Activated naive CD8-positive, alpha-beta T cell (primary cell): ENCODE measurements at regions not wholly inside any gene's neighbourhood (a gene's known extent, or its start where the extent isn't known, plus 50 kb on each side); places are given as distances from the start of the nearest gene placed in this dataset.

Experiments
- H3K27ac Mint-ChIP-seq: one replicate; pipeline ENCODE4 v1.8.0; 2021; ENCODE audit warnings: mixed read lengths
- H3K27me3 Mint-ChIP-seq: one replicate; pipeline ENCODE4 v1.8.0; 2021; ENCODE audit warnings: mixed read lengths
- H3K36me3 Mint-ChIP-seq: one replicate; pipeline ENCODE4 v1.8.0; 2021; ENCODE audit warnings: mixed read lengths
- H3K4me1 Mint-ChIP-seq: one replicate; pipeline ENCODE4 v1.8.0; 2021; ENCODE audit warnings: low read depth, mixed read lengths
- H3K4me3 Mint-ChIP-seq: one replicate; pipeline ENCODE4 v1.8.0; 2021; ENCODE audit warnings: mild to moderate bottlenecking, mixed read lengths
- H3K9me3 Mint-ChIP-seq: one replicate; pipeline ENCODE4 v1.8.0; 2021; ENCODE audit warnings: low read depth, mixed read lengths

GRCh38 chr2:157087373-157088002 lies 170.0 kb upstream of the GALNT5 start:
- Mint-ChIP-seq H3K4me1 (no peaks in the 10 kb centered on the region), H3K4me3 (no peak overlapping the region), H3K27me3 (no peaks in the 10 kb centered on the region), H3K9me3 (no peaks in the 10 kb centered on the region), H3K36me3 (no peaks in the 10 kb centered on the region), H3K27ac (no peak overlapping the region)

- Mint-ChIP-seq H3K27me3 (no peaks in the 10 kb centered on the region), H3K36me3 (no peaks in the 10 kb centered on the region), H3K4me3 (no peak overlapping the region), H3K27ac (no peak overlapping the region), H3K4me1 (no peaks in the 10 kb centered on the region), H3K9me3 (peaks cover 9% of the 10 kb centered on the region)
Measured at GRCh38 chr2:157093666-157094065, 163.8 kb upstream of the GALNT5 start.

GRCh38 chr2:157105372-157105771 lies 152.1 kb upstream of the GALNT5 start:
- no peaks in the 10 kb centered on the region for H3K4me1 Mint-ChIP-seq
- peaks cover 18% of the 10 kb centered on the region for H3K9me3 Mint-ChIP-seq
- H3K27ac Mint-ChIP-seq: no peak overlapping the region
- peaks cover 2% of the 10 kb centered on the region for H3K36me3 Mint-ChIP-seq
- H3K27me3 Mint-ChIP-seq: peaks cover 5% of the 10 kb centered on the region
- H3K4me3 Mint-ChIP-seq: no peak overlapping the region

GRCh38 chr2:157106950-157107349 lies 150.6 kb upstream of the GALNT5 start:
- peaks cover 30% of the 10 kb centered on the region for H3K9me3 Mint-ChIP-seq
- no peak overlapping the region for H3K27ac Mint-ChIP-seq
- H3K4me3 Mint-ChIP-seq: no peak overlapping the region
- peaks cover 2% of the 10 kb centered on the region for H3K36me3 Mint-ChIP-seq
- no peaks in the 10 kb centered on the region for H3K4me1 Mint-ChIP-seq
- peaks cover 3% of the 10 kb centered on the region for H3K27me3 Mint-ChIP-seq

GRCh38 chr2:157107460-157107859 lies 150.0 kb upstream of the GALNT5 start:
- Mint-ChIP-seq H3K9me3 (peaks cover 30% of the 10 kb centered on the region), H3K4me3 (no peak overlapping the region), H3K36me3 (peaks cover 2% of the 10 kb centered on the region), H3K4me1 (no peaks in the 10 kb centered on the region), H3K27me3 (peaks cover 3% of the 10 kb centered on the region), H3K27ac (no peak overlapping the region)

- no peak overlapping the region for H3K27ac Mint-ChIP-seq
- no peak overlapping the region for H3K4me3 Mint-ChIP-seq
- peaks cover 3% of the 10 kb centered on the region for H3K27me3 Mint-ChIP-seq
- H3K36me3 Mint-ChIP-seq: peaks cover 2% of the 10 kb centered on the region
- H3K4me1 Mint-ChIP-seq: no peaks in the 10 kb centered on the region
- peaks cover 35% of the 10 kb centered on the region for H3K9me3 Mint-ChIP-seq
Measured at GRCh38 chr2:157107877-157108276, 149.6 kb upstream of the GALNT5 start.

GRCh38 chr2:157122776-157123175 lies 134.7 kb upstream of the GALNT5 start:
- Mint-ChIP-seq H3K4me1 (no peaks in the 10 kb centered on the region), H3K4me3 (no peak overlapping the region), H3K27ac (no peak overlapping the region), H3K36me3 (no peaks in the 10 kb centered on the region), H3K9me3 (no peaks in the 10 kb centered on the region), H3K27me3 (peaks cover 3% of the 10 kb centered on the region)

- Mint-ChIP-seq H3K9me3 (no peaks in the 10 kb centered on the region), H3K36me3 (no peaks in the 10 kb centered on the region), H3K4me3 (no peak overlapping the region), H3K27me3 (peaks cover 6% of the 10 kb centered on the region), H3K4me1 (no peaks in the 10 kb centered on the region), H3K27ac (no peak overlapping the region)
Measured at GRCh38 chr2:157124731-157125130, 132.8 kb upstream of the GALNT5 start.

- Mint-ChIP-seq H3K36me3 (no peaks in the 10 kb centered on the region), H3K27me3 (peaks cover 6% of the 10 kb centered on the region), H3K27ac (no peak overlapping the region), H3K4me1 (no peaks in the 10 kb centered on the region), H3K4me3 (no peak overlapping the region), H3K9me3 (no peaks in the 10 kb centered on the region)
Measured at GRCh38 chr2:157125685-157126084, 131.8 kb upstream of the GALNT5 start.

GRCh38 chr2:157127249-157128012 lies 130.1 kb upstream of the GALNT5 start:
- H3K36me3 Mint-ChIP-seq: no peaks in the 10 kb centered on the region
- H3K9me3 Mint-ChIP-seq: peaks cover 6% of the 10 kb centered on the region
- H3K4me1 Mint-ChIP-seq: no peaks in the 10 kb centered on the region
- H3K4me3 Mint-ChIP-seq: no peak overlapping the region
- no peak overlapping the region for H3K27ac Mint-ChIP-seq
- H3K27me3 Mint-ChIP-seq: peaks cover 6% of the 10 kb centered on the region

- Mint-ChIP-seq H3K4me1 (no peaks in the 10 kb centered on the region), H3K9me3 (no peaks in the 10 kb centered on the region), H3K36me3 (no peaks in the 10 kb centered on the region), H3K4me3 (no peak overlapping the region), H3K27me3 (peaks cover 12% of the 10 kb centered on the region), H3K27ac (no peak overlapping the region)
Measured at GRCh38 chr2:157143901-157144300, 113.6 kb upstream of the GALNT5 start.

GRCh38 chr2:157149270-157149669 lies 108.2 kb upstream of the GALNT5 start:
- no peak overlapping the region for H3K4me3 Mint-ChIP-seq

GRCh38 chr2:157150747-157151146 lies 106.8 kb upstream of the GALNT5 start:
- Mint-ChIP-seq H3K4me3 (no peak overlapping the region), H3K36me3 (no peaks in the 10 kb centered on the region), H3K27ac (no peak overlapping the region), H3K27me3 (peaks cover 5% of the 10 kb centered on the region), H3K4me1 (no peaks in the 10 kb centered on the region), H3K9me3 (no peaks in the 10 kb centered on the region)

More at GRCh38 chr2:157149270-157149669, 108.2 kb upstream of the GALNT5 start:
- H3K27me3 Mint-ChIP-seq: peaks cover 7% of the 10 kb centered on the region
- H3K36me3 Mint-ChIP-seq: no peaks in the 10 kb centered on the region
- H3K27ac Mint-ChIP-seq: no peak overlapping the region
- no peaks in the 10 kb centered on the region for H3K9me3 Mint-ChIP-seq
- no peaks in the 10 kb centered on the region for H3K4me1 Mint-ChIP-seq

GRCh38 chr2:157152362-157152761 lies 105.1 kb upstream of the GALNT5 start:
- Mint-ChIP-seq H3K9me3 (no peaks in the 10 kb centered on the region), H3K36me3 (no peaks in the 10 kb centered on the region), H3K27me3 (peaks cover 5% of the 10 kb centered on the region), H3K27ac (no peak overlapping the region), H3K4me3 (no peak overlapping the region), H3K4me1 (no peaks in the 10 kb centered on the region)

GRCh38 chr2:157155992-157156391 lies 101.5 kb upstream of the GALNT5 start:
- Mint-ChIP-seq H3K27me3 (peaks cover 8% of the 10 kb centered on the region), H3K36me3 (no peaks in the 10 kb centered on the region), H3K9me3 (no peaks in the 10 kb centered on the region), H3K27ac (no peak overlapping the region), H3K4me3 (no peak overlapping the region), H3K4me1 (no peaks in the 10 kb centered on the region)

- Mint-ChIP-seq H3K9me3 (no peaks in the 10 kb centered on the region), H3K27ac (no peak overlapping the region), H3K4me3 (no peak overlapping the region), H3K4me1 (no peaks in the 10 kb centered on the region), H3K36me3 (no peaks in the 10 kb centered on the region), H3K27me3 (peaks cover 8% of the 10 kb centered on the region)
Measured at GRCh38 chr2:157158111-157158510, 99.4 kb upstream of the GALNT5 start.
